PC-3 (cell line): ENCODE measurements at regions not wholly inside any gene's neighbourhood (a gene's known extent, or its start where the extent isn't known, plus 50 kb on each side); places are given as distances from the start of the nearest gene placed in this dataset.

Experiments
- CTCF ChIP-seq: fragments of 300-600 bp; sonication (generic); conservative IDR thresholded peaks from 2 replicates; pipeline ENCODE4 v1.5.1; 2017; ENCODE audit warnings: antibody characterized with exemption, low read depth, mild to moderate bottlenecking, low read length
- EZH2 ChIP-seq: fragments of 300-600 bp; sonication (generic); IDR thresholded peaks from one replicate; pipeline ENCODE4 v1.6.1; 2017; ENCODE audit warnings: antibody characterized with exemption, mild to moderate bottlenecking, low read length; ENCODE audit not compliant: unreplicated experiment

GRCh38 chr10:36050763-36051499, 408.8 kb upstream of the FZD8 start:
- TF ChIP-seq CTCF (no peak), EZH2 (no peak)
